H1 (cell line): ENCODE measurements at regions not wholly inside any gene's neighbourhood (a gene's known extent, or its start where the extent isn't known, plus 50 kb on each side); places are given as distances from the start of the nearest gene placed in this dataset.

Experiments
- CTCF ChIA-PET: fragments of 300-600 bp; sonication (Branson Sonifier 250); formaldehyde crosslinking; loops from one replicate; lab custom pipeline; 2021; ENCODE audit not compliant: partially characterized antibody; lab: Charles Lee
- POLR2A ChIA-PET: fragments of 300-600 bp; sonication (Branson Sonifier 250); formaldehyde crosslinking; loops from one replicate; lab custom pipeline; 2021; ENCODE audit warnings: inconsistent platforms; ENCODE audit not compliant: partially characterized antibody; lab: Charles Lee
- DNase-seq, 2 experiments: peaks; one replicate each; pipeline versions ENCODE4 v3.0.0 to v3.0.0-alpha.2; 2010 to 2022; ENCODE audit warnings: low spot score in 2 of 2, low read depth in 1 of 2, mixed read lengths in 1 of 2
- FAIRE-seq: peaks from 2 replicates; lab custom pipeline; 2011; peaks lifted over from hg19 to GRCh38; lab: Jason Lieb, UNC
- H2AFZ ChIP-seq: 2 replicates; pipeline ENCODE4 v1.8.1; 2012; ENCODE audit warnings: low read length, inconsistent platforms
- H2AK5ac ChIP-seq: 2 replicates; pipeline ENCODE4 v1.6.1; 2013; ENCODE audit warnings: low read depth, low read length
- H2BK120ac ChIP-seq: replicated peaks from 2 replicates; pipeline ENCODE3; 2013; ENCODE audit warnings: low read depth, low read length, inconsistent platforms
- H2BK12ac ChIP-seq: 2 replicates; pipeline ENCODE4 v1.6.1; 2013; ENCODE audit warnings: low read depth, low read length
- H2BK15ac ChIP-seq: 2 replicates; pipeline ENCODE4 v1.6.1; 2013; ENCODE audit warnings: low read length
- H2BK20ac ChIP-seq: 2 replicates; pipeline ENCODE4 v1.6.1; 2013; ENCODE audit warnings: low read length
- H2BK5ac ChIP-seq: 2 replicates; pipeline ENCODE4 v1.6.1; 2013; ENCODE audit warnings: low read depth, low read length
- H3K14ac ChIP-seq: 2 replicates; pipeline ENCODE4 v1.6.1; 2013; ENCODE audit warnings: inconsistent platforms; ENCODE audit not compliant: insufficient read length
- H3K18ac ChIP-seq: 2 replicates; pipeline ENCODE4 v1.6.1; 2013; ENCODE audit warnings: low read length; ENCODE audit errors: extremely low read depth
- H3K23ac ChIP-seq: 2 replicates; pipeline ENCODE4 v1.6.1; 2013; ENCODE audit warnings: inconsistent platforms; ENCODE audit not compliant: insufficient read length
- H3K23me2 ChIP-seq: 2 replicates; pipeline ENCODE4 v1.6.1; 2013; ENCODE audit warnings: low read depth, low read length
- H3K27ac ChIP-seq: 2 replicates; pipeline ENCODE4 v1.6.1; 2011; ENCODE audit warnings: low read depth, low read length, inconsistent platforms
- H3K27me3 ChIP-seq, 4 experiments: replicated peaks in 1 of 4; 1 replicate in 1 of 4; 2 replicates in 3 of 4; pipeline versions ENCODE4 v1.6.1 to v1.8.1; 2011 to 2013; ENCODE audit warnings: low read length in 3 of 4, mild to moderate bottlenecking in 3 of 4, inconsistent platforms in 2 of 4, mixed read lengths in 2 of 4, moderate library complexity in 1 of 4; ENCODE audit not compliant: control insufficient read depth in 3 of 4, insufficient read depth in 3 of 4; ENCODE audit errors: extremely low read depth in 1 of 4
- H3K36me3 ChIP-seq, 4 experiments: 2 replicates each; pipeline versions ENCODE4 v1.6.1 to v1.8.1; 2011 to 2013; ENCODE audit warnings: mild to moderate bottlenecking in 4 of 4, low read length in 3 of 4, moderate library complexity in 2 of 4, control low read depth in 1 of 4, inconsistent platforms in 1 of 4; ENCODE audit not compliant: insufficient read depth in 4 of 4, control insufficient read depth in 2 of 4
- H3K4ac ChIP-seq: replicated peaks from 2 replicates; pipeline ENCODE3; 2013; ENCODE audit warnings: low read length, low read depth, mixed read lengths, inconsistent platforms; ENCODE audit not compliant: insufficient read length
- H3K4me1 ChIP-seq, 4 experiments: replicated peaks in 1 of 4; 1 replicate in 1 of 4; 2 replicates in 3 of 4; pipeline versions ENCODE4 v1.6.1 to v1.8.1; 2011 to 2013; ENCODE audit warnings: low read length in 3 of 4, inconsistent platforms in 2 of 4, mixed read lengths in 1 of 4; ENCODE audit not compliant: insufficient read depth in 4 of 4, control insufficient read depth in 3 of 4
- H3K4me2 ChIP-seq, 2 experiments: 2 replicates each; pipeline versions ENCODE4 v1.6.1 to v1.8.1; 2011 to 2013; ENCODE audit warnings: low read depth in 2 of 2, low read length in 2 of 2, control low read depth in 1 of 2, inconsistent platforms in 1 of 2, mild to moderate bottlenecking in 1 of 2; ENCODE audit not compliant: insufficient read depth in 1 of 2
- H3K4me3 ChIP-seq, 4 experiments: fragments of 200-600, 300-600 bp in 1 of 4; sonication (generic), shearing (Covaris generic), sonication (Bioruptor Twin) in 1 of 4; 2 replicates each; pipeline versions ENCODE4 v1.5.1 to v1.8.1; 2011 to 2016; ENCODE audit warnings: low read length in 4 of 4, low read depth in 3 of 4, control low read depth in 2 of 4, inconsistent platforms in 2 of 4, mild to moderate bottlenecking in 2 of 4, mixed read lengths in 1 of 4, moderate library complexity in 1 of 4; ENCODE audit not compliant: insufficient read depth in 2 of 4; ENCODE audit errors: extremely low read depth in 1 of 4
- H3K56ac ChIP-seq: replicated peaks from 2 replicates; pipeline ENCODE3; 2013; ENCODE audit warnings: low read depth, mild to moderate bottlenecking, mixed read lengths, low read length, inconsistent platforms; ENCODE audit not compliant: insufficient read length
- H3K79me1 ChIP-seq: 2 replicates; pipeline ENCODE4 v1.6.1; 2013; ENCODE audit warnings: low read depth, low read length, control low read depth
- H3K79me2 ChIP-seq, 2 experiments: 2 replicates each; pipeline versions ENCODE4 v1.6.1 to v1.8.1; 2012 to 2013; ENCODE audit warnings: low read length in 2 of 2, mild to moderate bottlenecking in 2 of 2, inconsistent platforms in 1 of 2; ENCODE audit not compliant: insufficient read depth in 2 of 2, control insufficient read depth in 1 of 2
- H3K9ac ChIP-seq, 4 experiments: replicated peaks in 1 of 4; 1 replicate in 1 of 4; 2 replicates in 3 of 4; pipeline versions ENCODE4 v1.6.1 to v1.8.1; 2011 to 2013; ENCODE audit warnings: low read depth in 3 of 4, low read length in 3 of 4, control low read depth in 2 of 4, mild to moderate bottlenecking in 2 of 4, moderate library complexity in 2 of 4, inconsistent platforms in 1 of 4; ENCODE audit errors: extremely low read depth in 1 of 4
- H3K9me3 ChIP-seq, 2 experiments: 2 replicates each; pipeline versions ENCODE4 v1.6.1 to v1.8.1; 2012 to 2013; ENCODE audit warnings: mild to moderate bottlenecking in 2 of 2, moderate library complexity in 2 of 2, control low read depth in 1 of 2, inconsistent platforms in 1 of 2, low read depth in 1 of 2, low read length in 1 of 2, mixed read lengths in 1 of 2; ENCODE audit not compliant: insufficient read depth in 2 of 2
- H4K20me1 ChIP-seq, 2 experiments: replicated peaks in 1 of 2; 2 replicates each; pipeline versions ENCODE3 to v1.8.1; 2011 to 2013; ENCODE audit warnings: inconsistent platforms in 2 of 2, low read length in 2 of 2, mild to moderate bottlenecking in 1 of 2; ENCODE audit not compliant: insufficient read depth in 2 of 2, control insufficient read depth in 1 of 2
- H4K5ac ChIP-seq: 2 replicates; pipeline ENCODE4 v1.6.1; 2013; ENCODE audit warnings: low read length, low read depth, mixed read lengths, inconsistent platforms; ENCODE audit not compliant: insufficient read length
- H4K8ac ChIP-seq: 2 replicates; pipeline ENCODE4 v1.8.0; 2013; ENCODE audit warnings: mild to moderate bottlenecking, moderate library complexity, low read length, inconsistent platforms; ENCODE audit not compliant: insufficient read depth; ENCODE audit errors: extremely low read depth
- H4K91ac ChIP-seq: replicated peaks from 2 replicates; pipeline ENCODE3; 2013; ENCODE audit warnings: low read length, mixed read lengths, inconsistent platforms; ENCODE audit not compliant: insufficient read length
- ATF3 ChIP-seq: IDR thresholded peaks from 2 replicates; pipeline ENCODE4 v1.6.1; 2011; ENCODE audit warnings: low read depth, mild to moderate bottlenecking, low read length; ENCODE audit not compliant: insufficient read depth
- CBX8 ChIP-seq: fragments of 300-800, 300-1000 bp; sonication (generic); IDR thresholded peaks from 2 replicates; pipeline ENCODE4 v1.7.1; 2016; ENCODE audit warnings: low read depth, low read length, borderline replicate concordance
- EGR1 ChIP-seq: IDR thresholded peaks from 2 replicates; pipeline ENCODE4 v1.6.1; 2011; ENCODE audit warnings: low read depth, low read length, borderline replicate concordance
- KDM1A ChIP-seq: fragments of 200-600, 300-600 bp; sonication (generic); IDR thresholded peaks from 2 replicates; pipeline ENCODE4 v1.7.1; 2016; ENCODE audit warnings: mild to moderate bottlenecking, low read length, borderline replicate concordance
- WGBS, 2 experiments: shearing (Covaris generic) in 1 of 2; methylation state at CpG; one replicate each; pipeline versions ENCODE4 v1.1.6 to v1.1.7; 2013 to 2015; ENCODE audit warnings: low lambda C conversion rate in 2 of 2, mixed read lengths in 2 of 2, inconsistent platforms in 1 of 2, low coverage in 1 of 2, missing lambda C conversion rate in 1 of 2; ENCODE audit not compliant: insufficient replicate concordance in 2 of 2, insufficient coverage in 1 of 2, insufficient read length in 1 of 2; ENCODE audit errors: extremely low coverage in 1 of 2, missing lambda C conversion rate in 1 of 2; 5-methylcytosine and 5-hydroxymethylcytosine counted together

GRCh38 chrX:34877436-34877835 is 65.2 kb upstream of the FAM47B start:
- Histone ChIP-seq H4K91ac (no peak overlapping the region), H4K5ac (no peak overlapping the region), H3K4me1 (no peaks in the 10 kb centered on the region), H3K4me2 (no peak overlapping the region), H3K27me3 (no peaks in the 10 kb centered on the region), H2BK12ac (no peak overlapping the region), H3K14ac (no peak overlapping the region), H3K56ac (no peak overlapping the region), H2BK15ac (no peak overlapping the region), H3K9me3 (no peaks in the 10 kb centered on the region)
- CTCF ChIA-PET: no interaction called here
- TF ChIP-seq KDM1A (no peak), ATF3 (no peak), CBX8 (no peak), EGR1 (no peak)
- TF ChIP-seq, all 59 proteins: peak for 0
- FAIRE-seq: no peak
- H3K4me3 ChIP-seq: no peak overlapping the region
- no peak overlapping the region for H3K4ac ChIP-seq
- WGBS, 2 experiments: 83% methylated on average over 1 of the region's 1 CpG; no CpG with 5 or more reads in 1 of the 2 experiments
- H3K79me1 ChIP-seq: no peaks in the 10 kb centered on the region
- H3K18ac ChIP-seq: no peak overlapping the region
- H2BK5ac ChIP-seq: no peak overlapping the region
- no peaks in the 10 kb centered on the region for H3K36me3 ChIP-seq
- H4K20me1 ChIP-seq: no peaks in the 10 kb centered on the region
- POLR2A ChIA-PET: no interaction called here
- no peak overlapping the region for H2AFZ ChIP-seq
- no peak overlapping the region for H2BK20ac ChIP-seq
- H3K79me2 ChIP-seq: no peaks in the 10 kb centered on the region
- H3K23ac ChIP-seq: no peak overlapping the region
- no peak overlapping the region for H3K9ac ChIP-seq
- no peak overlapping the region for H4K8ac ChIP-seq
- no peak overlapping the region for H3K27ac ChIP-seq
- no peaks in the 10 kb centered on the region for H3K23me2 ChIP-seq
- DNase-seq: no peak
- H2BK120ac ChIP-seq: no peak overlapping the region
- H2AK5ac ChIP-seq: no peak overlapping the region
